ENCODE measurements at regions not wholly inside any gene's neighbourhood (a gene's known extent, or its start where the extent isn't known, plus 50 kb on each side); places are given as distances from the start of the nearest gene placed in this dataset.
"Not testable (repeated sequence)": the region's sequence is repeated elsewhere in the genome, so short reads cannot be mapped to it uniquely, and the experiment has no call there.

- DNase-seq (ENCODE audit: low read depth) = no peak
Observed at GRCh38 chr11:97751952-97752351, 1268.8 kb upstream of the CNTN5 start.

GRCh38 chr11:97754976-97755375 is 1265.8 kb upstream of the CNTN5 start:
- DNase-seq (ENCODE audit: low read depth) = no peak

- no peak for DNase-seq (ENCODE audit: low read depth)
Observed at GRCh38 chr11:97756571-97757335, 1264.0 kb upstream of the CNTN5 start.

- DNase-seq (ENCODE audit: low read depth) = no peak
Observed at GRCh38 chr11:97761175-97761574, 1259.6 kb upstream of the CNTN5 start.

GRCh38 chr11:97764193-97764592 is 1256.6 kb upstream of the CNTN5 start:
- no peak for DNase-seq (ENCODE audit: low read depth)

- no peak for DNase-seq (ENCODE audit: low read depth)
Observed at GRCh38 chr11:97764605-97765004, 1256.1 kb upstream of the CNTN5 start.

- no peak for DNase-seq (ENCODE audit: low read depth)
Observed at GRCh38 chr11:97770570-97770969, 1250.2 kb upstream of the CNTN5 start.

GRCh38 chr11:97772705-97773104 is 1248.0 kb upstream of the CNTN5 start:
- DNase-seq (ENCODE audit: low read depth) = no peak

- DNase-seq (ENCODE audit: low read depth) = not testable (repeated sequence)
Observed at GRCh38 chr11:97784388-97784787, 1236.4 kb upstream of the CNTN5 start.

- DNase-seq (ENCODE audit: low read depth) = no peak
Observed at GRCh38 chr11:97786961-97787360, 1233.8 kb upstream of the CNTN5 start.

GRCh38 chr11:97794876-97795275 is 1225.9 kb upstream of the CNTN5 start:
- DNase-seq (ENCODE audit: low read depth) = no peak

GRCh38 chr11:97800891-97801290 is 1219.9 kb upstream of the CNTN5 start:
- DNase-seq (ENCODE audit: low read depth) = no peak

- no peak for DNase-seq (ENCODE audit: low read depth)
Observed at GRCh38 chr11:97814325-97814959, 1206.3 kb upstream of the CNTN5 start.

GRCh38 chr11:97815667-97816066 is 1205.1 kb upstream of the CNTN5 start:
- no peak for DNase-seq (ENCODE audit: low read depth)

- no peak for DNase-seq (ENCODE audit: low read depth)
Observed at GRCh38 chr11:97832451-97832850, 1188.3 kb upstream of the CNTN5 start.

- no peak for DNase-seq (ENCODE audit: low read depth)
Observed at GRCh38 chr11:97833412-97833811, 1187.3 kb upstream of the CNTN5 start.

GRCh38 chr11:97844016-97844415 is 1176.7 kb upstream of the CNTN5 start:
- DNase-seq (ENCODE audit: low read depth) = no peak

- no peak for DNase-seq (ENCODE audit: low read depth)
Observed at GRCh38 chr11:97847730-97848129, 1173.0 kb upstream of the CNTN5 start.

GRCh38 chr11:97850701-97851100 is 1170.0 kb upstream of the CNTN5 start:
- DNase-seq (ENCODE audit: low read depth) = no peak

- DNase-seq (ENCODE audit: low read depth) = no peak
Observed at GRCh38 chr11:97854357-97854756, 1166.4 kb upstream of the CNTN5 start.

GRCh38 chr11:97854877-97855276 is 1165.9 kb upstream of the CNTN5 start:
- DNase-seq (ENCODE audit: low read depth) = no peak

- no peak for DNase-seq (ENCODE audit: low read depth)
Observed at GRCh38 chr11:97856666-97857065, 1164.1 kb upstream of the CNTN5 start.

GRCh38 chr11:97860237-97860636 is 1160.5 kb upstream of the CNTN5 start:
- DNase-seq (ENCODE audit: low read depth) = no peak

GRCh38 chr11:97862021-97862420 is 1158.7 kb upstream of the CNTN5 start:
- DNase-seq (ENCODE audit: low read depth) = no peak

Measured in Daoy (cell line).